PC-9 (cell line): ENCODE measurements at regions not wholly inside any gene's neighbourhood (a gene's known extent, or its start where the extent isn't known, plus 50 kb on each side); places are given as distances from the start of the nearest gene placed in this dataset.

Source experiments
- BruUV-seq: library from RNA; stranded (reverse); fragments of 400-500 nt; replicated peaks from 2 replicates; lab custom pipeline; 2021; lab: Mats Ljungman, UMichigan
- CTCF ChIA-PET: fragments of 300-600 bp; sonication (Branson Sonifier 250); formaldehyde crosslinking; loops from one replicate; lab custom pipeline; 2022; ENCODE audit warnings: antibody characterized with exemption; lab: Charles Lee
- POLR2A ChIA-PET: fragments of 300-600 bp; sonication (Branson Sonifier 250); formaldehyde crosslinking; loops from one replicate; lab custom pipeline; 2022; ENCODE audit warnings: antibody characterized with exemption; ENCODE audit not compliant: unreplicated experiment; lab: Charles Lee
- DNase-seq, 2 experiments: peaks; one replicate each; pipeline versions ENCODE4 v3.0.0 to v3.0.0-alpha.2; 2015 to 2022; ENCODE audit warnings: mixed read lengths in 1 of 2
- H2AFZ ChIP-seq: fragments of 200-600 bp; sonication (generic); 2 replicates; pipeline ENCODE4 v1.8.1; 2017; ENCODE audit warnings: antibody characterized with exemption
- H3F3A ChIP-seq: fragments of 200-600 bp; sonication (generic); 2 replicates; pipeline ENCODE4 v1.8.1; 2017; ENCODE audit warnings: antibody characterized with exemption, mild to moderate bottlenecking, low read depth; ENCODE audit not compliant: insufficient read depth
- H3K27ac ChIP-seq: fragments of 200-600 bp; sonication (generic); 2 replicates; pipeline ENCODE4 v1.6.1; 2016; ENCODE audit warnings: mixed run types
- H3K27me3 ChIP-seq: fragments of 200-600 bp; sonication (generic); 2 replicates; pipeline ENCODE4 v1.6.1; 2016; ENCODE audit warnings: low read depth, mixed run types; ENCODE audit not compliant: insufficient read depth
- H3K36me3 ChIP-seq: fragments of 200-600 bp; sonication (generic); 2 replicates; pipeline ENCODE4 v1.6.1; 2016; ENCODE audit warnings: low read depth, mixed run types
- H3K4me1 ChIP-seq: fragments of 200-600 bp; sonication (generic); replicated peaks from 2 replicates; pipeline ENCODE4 v1.6.1; 2016; ENCODE audit warnings: mixed run types; ENCODE audit not compliant: insufficient read depth
- H3K4me2 ChIP-seq: fragments of 200-600 bp; sonication (generic); 2 replicates; pipeline ENCODE4 v1.6.1; 2017; ENCODE audit warnings: mixed run types
- H3K4me3 ChIP-seq: fragments of 200-600 bp; sonication (generic); 2 replicates; pipeline ENCODE4 v1.6.1; 2016; ENCODE audit warnings: mixed run types
- H3K79me2 ChIP-seq: fragments of 200-600 bp; sonication (generic); 2 replicates; pipeline ENCODE4 v1.6.1; 2017; ENCODE audit warnings: low read depth, mixed run types
- H3K9me2 ChIP-seq: fragments of 200-600 bp; sonication (generic); 2 replicates; pipeline ENCODE4 v1.8.1; 2017; ENCODE audit warnings: mild to moderate bottlenecking; ENCODE audit not compliant: insufficient read depth
- H3K9me3 ChIP-seq: fragments of 200-600 bp; sonication (generic); 2 replicates; pipeline ENCODE4 v1.8.1; 2016; ENCODE audit warnings: low read depth; ENCODE audit not compliant: insufficient read depth
- H4K20me1 ChIP-seq: fragments of 200-600 bp; sonication (generic); 2 replicates; pipeline ENCODE4 v1.8.1; 2017; ENCODE audit not compliant: insufficient read depth
- EZH2 ChIP-seq: fragments of 200-600 bp; sonication (generic); IDR thresholded peaks from 2 replicates; pipeline ENCODE4 v1.8.0; 2017; ENCODE audit warnings: antibody characterized with exemption, low read depth
- intact Hi-C: fragments of 100-400 bp; cut with micrococcal nuclease; formaldehyde crosslinking; loops from one replicate; pipeline ENCODE4 v1.10.0; 2022; ENCODE audit not compliant: unreplicated experiment
- TF ChIP-seq, protein P1 (sequence below): fragments of 200-600 bp; sonication (generic); conservative IDR thresholded peaks from 2 replicates; pipeline ENCODE4 v1.6.1; 2017; ENCODE audit warnings: mixed run types, antibody characterized with exemption, mild to moderate bottlenecking, moderate library complexity

DNA sequence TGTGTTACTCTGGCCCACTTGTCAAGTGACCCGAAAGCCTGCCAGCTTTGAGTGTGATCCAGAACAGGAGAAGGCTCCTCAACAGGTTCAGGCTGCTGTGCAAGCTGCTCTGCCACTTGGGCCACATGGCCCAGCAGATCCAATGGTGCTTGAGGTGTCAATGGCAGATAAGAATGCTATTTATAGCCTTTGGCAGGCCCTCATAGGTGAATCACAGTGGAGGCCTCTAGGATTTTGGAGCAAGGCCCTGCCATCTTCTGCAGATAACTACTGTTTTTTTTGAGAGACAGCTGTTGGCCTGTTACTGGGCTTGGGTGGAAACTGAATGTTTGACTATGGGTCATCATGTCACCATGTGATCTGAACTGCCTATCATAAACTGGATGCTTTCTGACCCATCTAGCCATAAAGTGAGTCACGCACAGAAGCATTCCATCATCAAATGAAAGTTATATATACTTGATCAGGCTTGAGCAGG lies 180.8 kb downstream of the CARTPT start:
- Histone ChIP-seq H3K27ac (no peak overlapping the region), H3K27me3 (no peaks in the 10 kb centered on the region), H2AFZ (no peak overlapping the region), H3K36me3 (no peaks in the 10 kb centered on the region), H3F3A (no peaks in the 10 kb centered on the region), H4K20me1 (no peaks in the 10 kb centered on the region), H3K4me1 (peaks cover 5% of the 10 kb centered on the region; the same call in 1 of the 2 replicates), H3K4me2 (no peak overlapping the region), H3K9me2 (no peaks in the 10 kb centered on the region), H3K4me3 (no peak overlapping the region), H3K9me3 (no peaks in the 10 kb centered on the region; the same call in 1 of the 2 replicates), H3K79me2 (no peaks in the 10 kb centered on the region)
- TF ChIP-seq, protein P1, sequence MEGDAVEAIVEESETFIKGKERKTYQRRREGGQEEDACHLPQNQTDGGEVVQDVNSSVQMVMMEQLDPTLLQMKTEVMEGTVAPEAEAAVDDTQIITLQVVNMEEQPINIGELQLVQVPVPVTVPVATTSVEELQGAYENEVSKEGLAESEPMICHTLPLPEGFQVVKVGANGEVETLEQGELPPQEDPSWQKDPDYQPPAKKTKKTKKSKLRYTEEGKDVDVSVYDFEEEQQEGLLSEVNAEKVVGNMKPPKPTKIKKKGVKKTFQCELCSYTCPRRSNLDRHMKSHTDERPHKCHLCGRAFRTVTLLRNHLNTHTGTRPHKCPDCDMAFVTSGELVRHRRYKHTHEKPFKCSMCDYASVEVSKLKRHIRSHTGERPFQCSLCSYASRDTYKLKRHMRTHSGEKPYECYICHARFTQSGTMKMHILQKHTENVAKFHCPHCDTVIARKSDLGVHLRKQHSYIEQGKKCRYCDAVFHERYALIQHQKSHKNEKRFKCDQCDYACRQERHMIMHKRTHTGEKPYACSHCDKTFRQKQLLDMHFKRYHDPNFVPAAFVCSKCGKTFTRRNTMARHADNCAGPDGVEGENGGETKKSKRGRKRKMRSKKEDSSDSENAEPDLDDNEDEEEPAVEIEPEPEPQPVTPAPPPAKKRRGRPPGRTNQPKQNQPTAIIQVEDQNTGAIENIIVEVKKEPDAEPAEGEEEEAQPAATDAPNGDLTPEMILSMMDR = no peak
- TF ChIP-seq EZH2 = no peak
- BruUV-seq = no TSS peak
- ChIA-PET POLR2A (no interaction called here), CTCF (no interaction called here)
- intact Hi-C loops = no loop called here
- peak; percentile 36 to 46 for DNase-seq

DNA sequence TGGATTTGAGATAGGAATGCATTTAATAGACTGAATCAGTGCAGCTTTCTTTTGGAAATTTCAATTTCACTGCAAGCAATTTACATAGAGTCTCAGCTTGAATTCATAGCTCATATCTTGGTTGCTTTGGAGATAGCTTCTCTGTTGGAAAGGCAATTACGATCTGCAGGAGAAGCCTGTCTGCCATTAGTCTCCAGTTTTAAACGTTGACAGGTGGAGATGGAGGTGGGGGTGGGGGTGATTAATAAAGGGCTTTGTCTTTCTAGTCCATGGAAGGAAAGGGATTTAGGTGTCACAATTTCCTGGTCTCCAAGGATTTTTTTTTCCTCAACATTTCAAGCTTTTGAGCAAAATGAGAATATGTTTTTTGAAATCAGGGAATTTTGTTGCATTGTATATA lies 184.7 kb downstream of the CARTPT start:
- no peak overlapping the region for H3K4me3 ChIP-seq
- ChIA-PET POLR2A (interaction anchor here (0.6 to 0.7 kb wide), 2 partner anchors 12 to 385 kb away, joined by 6 to 13 read pairs; no protein-coding TSS in a partner anchor), CTCF (interaction anchor here (0.6 to 0.7 kb wide), 2 partner anchors 18 to 56 kb away, joined by 3 to 7 read pairs; no protein-coding TSS in a partner anchor)
- no peaks in the 10 kb centered on the region for H4K20me1 ChIP-seq
- H3K79me2 ChIP-seq = no peaks in the 10 kb centered on the region
- no peaks in the 10 kb centered on the region for H3F3A ChIP-seq
- H3K27me3 ChIP-seq = no peaks in the 10 kb centered on the region
- no peak overlapping the region for H3K4me2 ChIP-seq
- peaks cover 5% of the 10 kb centered on the region; the same call in 1 of the 2 replicates for H3K4me1 ChIP-seq
- H3K9me3 ChIP-seq = peaks cover 8% of the 10 kb centered on the region
- BruUV-seq = no TSS peak
- TF ChIP-seq, protein P1 = no peak
- no peak for TF ChIP-seq EZH2
- no peaks in the 10 kb centered on the region for H3K36me3 ChIP-seq
- no peak for DNase-seq
- H2AFZ ChIP-seq = no peak overlapping the region
- H3K9me2 ChIP-seq = no peaks in the 10 kb centered on the region
- no peak overlapping the region for H3K27ac ChIP-seq
- intact Hi-C loops = no loop called here

DNA sequence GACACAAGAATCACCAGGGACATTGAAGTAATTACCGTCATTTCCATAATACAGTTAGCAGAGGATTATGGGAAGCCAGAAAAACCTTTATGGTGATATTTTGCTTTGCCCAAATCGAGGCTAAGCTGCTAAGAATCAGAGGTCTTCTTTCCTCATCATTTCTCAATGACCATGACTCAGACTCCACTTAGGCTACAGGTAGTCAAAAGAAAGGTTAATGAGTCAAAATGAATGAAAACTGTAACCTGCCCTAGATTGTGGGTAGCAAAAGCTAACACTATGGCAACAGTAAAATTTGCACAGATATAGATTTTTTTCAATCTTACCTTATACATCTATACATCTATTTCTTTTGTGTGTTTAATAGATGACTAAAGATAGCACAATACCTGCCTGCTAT lies 185.8 kb downstream of the CARTPT start:
- no TSS peak for BruUV-seq
- POLR2A ChIA-PET = interaction anchor here (0.6 kb wide), 1 partner anchor 19 kb away, joined by 5 read pairs; no protein-coding TSS in a partner anchor
- Histone ChIP-seq H2AFZ (0 out of 2 replicates have a peak overlapping the region, but pooled peaks have one; percentile 26), H3K4me2 (no peak overlapping the region), H3K36me3 (no peaks in the 10 kb centered on the region), H3F3A (no peaks in the 10 kb centered on the region), H3K79me2 (no peaks in the 10 kb centered on the region), H3K9me2 (no peaks in the 10 kb centered on the region), H4K20me1 (no peaks in the 10 kb centered on the region), H3K27ac (no peak overlapping the region), H3K4me3 (no peak overlapping the region), H3K4me1 (peaks cover 2% of the 10 kb centered on the region; the same call in 1 of the 2 replicates), H3K9me3 (peaks cover 8% of the 10 kb centered on the region), H3K27me3 (no peaks in the 10 kb centered on the region)
- TF ChIP-seq, protein P1 = no peak
- no peak for TF ChIP-seq EZH2
- intact Hi-C loops = no loop called here
- CTCF ChIA-PET = no interaction called here
- no peak for DNase-seq
